GM19468 (cell line): ENCODE measurements at regions not wholly inside any gene's neighbourhood (a gene's known extent, or its start where the extent isn't known, plus 50 kb on each side); places are given as distances from the start of the nearest gene placed in this dataset.

Experiments used
- ATAC-seq: cut with Tn5 transposase; IDR thresholded peaks from one replicate; pipeline ENCODE4 v1.9.1; 2021; ENCODE audit warnings: mild to moderate bottlenecking, moderate library complexity, moderate number of reproducible peaks; ENCODE audit not compliant: unreplicated experiment; ENCODE audit errors: extremely low read depth

- no peak for ATAC-seq
Measured at GRCh38 chr13:85742355-85742754, 56.9 kb downstream of the SLITRK6 start.

DNA sequence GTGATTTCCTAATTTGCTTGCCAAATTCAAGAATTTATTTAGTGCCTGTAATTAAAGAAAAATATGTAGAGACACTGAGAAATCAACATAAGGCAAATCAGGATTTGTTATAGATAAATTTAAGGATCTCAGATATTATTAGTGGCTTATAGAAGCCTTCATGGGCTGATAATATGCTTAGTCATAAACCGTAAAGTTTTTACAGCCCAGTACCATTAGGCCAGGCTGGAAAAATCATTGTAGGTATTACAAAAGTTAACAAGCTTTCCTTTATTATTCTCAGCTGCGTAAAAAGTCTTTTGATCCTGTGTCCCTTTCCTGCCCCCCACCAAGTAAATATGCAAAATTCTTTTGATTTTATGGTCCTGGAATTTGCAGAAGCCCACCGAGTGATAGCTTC lies 58.2 kb downstream of the SLITRK6 start:
- no peak for ATAC-seq

DNA sequence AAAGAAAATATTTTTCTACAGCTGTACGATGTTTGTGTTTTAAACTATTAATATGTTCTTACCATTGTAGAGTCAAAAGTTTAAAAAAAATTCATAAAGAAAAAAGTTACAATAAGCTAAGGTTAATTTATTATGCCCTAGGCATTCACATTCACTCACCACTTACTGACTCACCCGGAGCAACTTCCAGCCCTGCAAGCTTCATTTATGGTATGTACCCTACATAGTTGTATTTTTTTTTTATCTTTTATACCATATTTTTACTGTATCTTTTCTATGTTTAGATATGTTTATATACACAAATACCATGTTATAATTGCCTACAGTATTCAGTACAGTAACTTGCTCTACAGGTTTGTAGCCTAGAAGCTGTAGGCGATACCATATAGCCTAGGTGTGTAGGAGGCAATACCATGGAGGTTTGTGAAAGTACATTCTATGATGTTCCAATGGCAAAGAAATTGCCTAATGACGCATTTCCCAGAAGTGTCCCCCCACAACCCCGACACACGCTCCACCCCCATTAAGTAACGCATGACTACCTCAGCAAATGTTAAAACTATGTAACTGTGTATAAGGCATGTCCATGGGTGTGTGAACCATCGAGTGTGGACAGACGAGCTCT lies 60.4 kb downstream of the SLITRK6 start:
- ATAC-seq: no peak

DNA sequence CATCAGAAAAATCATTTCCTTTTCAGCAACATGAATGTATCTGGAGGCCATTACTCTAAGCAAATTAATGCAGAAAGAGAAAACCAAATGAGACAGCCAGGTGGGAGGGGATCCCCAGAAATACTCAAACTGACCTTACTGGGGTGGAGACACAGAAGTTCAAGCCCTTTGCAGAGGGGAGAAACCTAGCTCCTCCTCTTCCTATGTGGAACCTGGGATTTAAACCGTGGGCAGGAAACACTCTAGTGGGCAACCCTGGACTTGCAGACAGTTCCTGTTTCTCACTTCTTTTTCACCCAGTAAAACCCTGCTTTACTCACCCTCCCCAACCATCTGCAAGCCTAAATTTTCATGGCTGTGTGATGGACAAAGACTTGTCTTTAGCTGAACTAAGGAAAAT lies 61.3 kb downstream of the SLITRK6 start:
- no peak for ATAC-seq

GRCh38 chr13:85729296-85729695 lies 69.9 kb downstream of the SLITRK6 start:
- no peak for ATAC-seq

DNA sequence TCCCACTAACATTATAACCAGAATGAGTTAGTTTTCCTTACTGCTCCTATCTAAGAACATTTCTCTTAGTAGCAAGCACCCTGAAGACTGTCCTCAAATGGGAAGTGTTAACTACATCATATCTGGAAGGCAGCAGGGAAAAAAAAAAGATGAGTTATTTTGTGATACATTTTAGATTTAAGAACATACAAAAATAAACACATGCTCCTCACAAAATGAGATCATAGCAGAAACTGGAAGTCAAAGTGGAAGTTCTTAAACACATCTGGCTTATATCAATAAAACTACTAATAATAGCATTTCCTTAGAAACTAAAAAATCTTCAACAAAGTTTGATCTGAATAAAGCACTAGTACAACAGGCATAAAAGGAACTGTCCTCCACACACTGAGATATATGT lies 70.4 kb downstream of the SLITRK6 start:
- no peak for ATAC-seq

- ATAC-seq: no peak
Measured at GRCh38 chr13:85725433-85725832, 73.8 kb downstream of the SLITRK6 start.

DNA sequence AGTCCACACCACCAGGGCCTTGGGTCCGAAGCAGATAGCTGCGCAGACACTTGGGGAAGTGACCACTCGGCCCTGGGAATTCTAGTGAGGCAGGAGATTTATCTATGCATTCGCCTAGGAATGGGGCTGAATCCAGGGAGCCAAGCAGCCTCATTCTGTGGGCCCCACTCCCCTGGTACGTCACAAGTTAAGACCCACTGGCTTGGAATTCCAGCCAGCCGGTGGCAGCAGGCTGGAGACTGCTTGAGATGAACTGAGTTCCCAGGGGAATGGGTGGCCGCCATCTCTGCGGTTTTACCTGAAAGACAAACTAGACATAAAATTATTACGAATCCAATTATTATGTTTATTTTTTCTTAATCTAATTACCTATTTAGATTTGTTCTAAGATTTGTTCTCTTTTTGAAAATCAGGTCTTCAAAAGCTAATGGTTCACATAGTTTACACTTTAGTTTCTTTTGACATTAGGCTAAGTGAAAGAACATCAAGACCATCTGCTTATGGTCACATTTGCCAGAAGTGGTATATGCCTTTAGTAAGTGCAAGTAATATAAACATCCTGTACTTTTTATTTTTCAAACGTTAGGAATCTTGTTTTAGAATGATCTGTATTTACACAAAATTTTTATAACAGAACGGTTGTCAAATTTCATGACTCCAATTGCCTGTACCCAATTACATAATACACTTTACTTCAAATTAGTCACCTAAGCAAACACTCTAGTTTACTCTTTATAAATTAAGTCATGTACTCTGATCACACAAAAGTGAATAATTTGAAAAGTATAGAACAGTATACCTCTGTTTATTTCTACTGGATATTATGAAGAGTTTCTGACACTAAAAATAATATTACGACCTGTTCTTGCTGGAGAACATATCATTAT lies 74.4 kb downstream of the SLITRK6 start:
- ATAC-seq: no peak

- no peak for ATAC-seq
Measured at GRCh38 chr13:85719749-85720148, 79.5 kb downstream of the SLITRK6 start.

- ATAC-seq: no peak
Measured at GRCh38 chr13:85717921-85718320, 81.3 kb downstream of the SLITRK6 start.

GRCh38 chr13:85710545-85710944 lies 88.7 kb downstream of the SLITRK6 start:
- no peak for ATAC-seq

- no peak for ATAC-seq
Measured at GRCh38 chr13:85709721-85710120, 89.5 kb downstream of the SLITRK6 start.

DNA sequence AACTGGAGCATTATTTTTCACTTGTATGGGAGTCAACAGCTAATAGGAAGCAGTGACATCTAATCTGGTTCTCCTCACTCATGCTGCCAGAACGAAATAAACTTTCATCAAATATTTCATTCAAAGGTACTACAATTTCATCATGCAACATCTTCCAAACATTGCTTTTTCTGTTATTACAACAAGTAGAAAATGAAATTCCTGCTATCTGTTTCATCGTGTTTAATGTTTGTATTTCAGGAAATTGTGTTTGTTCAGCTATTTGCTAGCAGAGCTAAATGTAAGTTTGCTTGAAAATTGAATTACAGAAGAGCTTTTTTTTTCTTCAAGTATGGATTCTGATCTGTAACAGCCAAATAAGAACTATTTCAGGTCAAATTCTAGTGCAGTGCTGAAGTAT lies 90.1 kb downstream of the SLITRK6 start:
- no peak for ATAC-seq

GRCh38 chr13:85700906-85701305 lies 98.3 kb downstream of the SLITRK6 start:
- ATAC-seq: no peak

DNA sequence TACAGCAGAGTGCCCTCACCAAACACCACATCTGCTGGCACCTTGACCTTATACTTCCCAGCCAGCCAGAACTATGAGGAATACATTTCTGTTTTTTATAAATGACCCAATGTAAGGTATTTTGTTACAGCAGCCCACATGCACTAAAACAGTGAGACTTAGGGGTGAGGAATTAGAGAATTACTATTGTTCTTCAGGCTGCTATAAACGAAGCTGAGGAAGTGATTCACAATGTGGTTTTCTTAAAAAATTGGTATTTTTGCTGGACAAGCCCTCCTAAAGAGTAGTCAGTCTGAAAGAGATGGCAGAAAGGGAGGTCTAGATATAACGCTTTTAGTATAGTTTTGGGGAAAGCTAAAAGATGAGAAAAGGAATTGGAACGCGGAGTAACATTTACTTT lies 101.0 kb downstream of the SLITRK6 start:
- no peak for ATAC-seq

- ATAC-seq: no peak
Measured at GRCh38 chr13:85694992-85695391, 104.2 kb downstream of the SLITRK6 start.

GRCh38 chr13:85693889-85694511 lies 105.2 kb downstream of the SLITRK6 start:
- no peak for ATAC-seq

- no peak for ATAC-seq
Measured at GRCh38 chr13:85690368-85690767, 108.9 kb downstream of the SLITRK6 start.

DNA sequence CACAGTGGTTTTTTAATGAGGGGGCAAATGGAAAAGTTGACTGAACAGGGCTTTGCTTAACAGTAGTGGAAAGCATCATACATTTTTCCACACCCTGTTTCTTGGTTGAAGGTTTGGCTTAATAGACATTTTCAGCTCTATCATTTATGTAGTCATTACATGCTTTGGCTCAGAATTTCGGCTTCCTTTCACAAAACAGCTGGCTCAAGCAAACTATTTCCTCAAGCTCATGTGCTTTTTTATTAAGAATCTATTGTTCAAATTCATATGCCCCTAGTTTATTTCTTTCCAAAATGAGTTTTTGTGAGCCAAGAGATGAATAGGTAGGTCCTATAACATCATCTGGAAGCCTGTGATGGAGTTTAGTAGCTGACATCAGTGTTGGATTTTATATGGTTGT lies 113.8 kb downstream of the SLITRK6 start:
- ATAC-seq: no peak

- no peak for ATAC-seq
Measured at GRCh38 chr13:85675151-85675907, 123.9 kb downstream of the SLITRK6 start.

DNA sequence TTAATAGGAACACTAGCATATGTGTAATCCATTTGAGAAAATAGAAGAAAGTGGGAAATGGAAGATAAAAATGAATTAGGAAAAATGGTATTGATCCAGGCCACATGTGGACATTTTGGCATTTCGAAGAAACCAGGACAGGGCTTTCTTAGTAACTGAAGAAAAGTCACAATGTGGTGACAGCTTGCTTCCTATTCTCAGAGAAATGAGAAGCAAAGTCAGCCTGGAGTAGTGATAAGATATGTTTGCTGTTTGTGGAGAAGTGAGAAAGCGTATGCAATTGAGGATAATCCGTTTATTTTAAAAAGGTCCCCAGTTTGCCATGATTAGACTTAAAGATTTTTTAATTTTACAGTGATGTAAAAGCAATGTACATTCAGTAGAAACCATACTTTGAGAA lies 127.9 kb downstream of the SLITRK6 start:
- ATAC-seq: no peak
